DND-41 (cell line): ENCODE measurements at regions not wholly inside any gene's neighbourhood (a gene's known extent, or its start where the extent isn't known, plus 50 kb on each side); places are given as distances from the start of the nearest gene placed in this dataset.

Source experiments
- ATAC-seq: fragments of 200-7000 bp; cut with Tn5 transposase; 3 replicates; pipeline ENCODE4 v1.9.1; 2021; ENCODE audit warnings: low read depth; ENCODE audit not compliant: insufficient read depth
- DNase-seq: peaks from one replicate; pipeline ENCODE4 v3.0.0-alpha.2; 2020
- H2AFZ ChIP-seq: 2 replicates; pipeline ENCODE4 v1.6.0; 2012; ENCODE audit warnings: low read depth, low read length
- H3K27ac ChIP-seq: 2 replicates; pipeline ENCODE4 v1.5.1; 2012; ENCODE audit warnings: low read length, inconsistent platforms
- H3K27me3 ChIP-seq: fragments of 200-600 bp; sonication (generic); 2 replicates; pipeline ENCODE4 v1.6.0; 2012; ENCODE audit warnings: low read length, mild to moderate bottlenecking, inconsistent platforms; ENCODE audit not compliant: insufficient read depth, poor library complexity
- H3K36me3 ChIP-seq: 2 replicates; pipeline ENCODE4 v1.5.1; 2012; ENCODE audit warnings: low read length, inconsistent platforms; ENCODE audit not compliant: insufficient read depth
- H3K4me1 ChIP-seq: 2 replicates; pipeline ENCODE4 v1.5.1; 2012; ENCODE audit warnings: mild to moderate bottlenecking, low read length; ENCODE audit not compliant: insufficient read depth
- H3K4me2 ChIP-seq: 2 replicates; pipeline ENCODE4 v1.6.0; 2012; ENCODE audit warnings: mild to moderate bottlenecking, moderate library complexity, low read length, inconsistent platforms; ENCODE audit not compliant: insufficient read depth
- H3K4me3 ChIP-seq, 2 experiments: fragments of 200-600 bp in 1 of 2; shearing (Covaris generic) in 1 of 2; 2 replicates each; pipeline ENCODE4 v1.5.1; 2012 to 2016; ENCODE audit warnings: inconsistent platforms in 2 of 2, low read length in 2 of 2, mild to moderate bottlenecking in 2 of 2, low read depth in 1 of 2, moderate library complexity in 1 of 2
- H3K79me2 ChIP-seq: 2 replicates; pipeline ENCODE4 v1.6.0; 2012; ENCODE audit warnings: low read length, inconsistent platforms; ENCODE audit not compliant: insufficient read depth
- H3K9ac ChIP-seq: 2 replicates; pipeline ENCODE4 v1.6.0; 2012; ENCODE audit warnings: low read depth, mild to moderate bottlenecking, inconsistent platforms, low read length, moderate library complexity
- H3K9me3 ChIP-seq: 2 replicates; pipeline ENCODE4 v1.5.1; 2012; ENCODE audit warnings: low read length, moderate library complexity, mild to moderate bottlenecking, inconsistent platforms; ENCODE audit not compliant: insufficient read depth, severe bottlenecking
- H4K20me1 ChIP-seq: 2 replicates; pipeline ENCODE4 v1.6.0; 2012; ENCODE audit warnings: low read length; ENCODE audit not compliant: insufficient read depth
- EZH2 ChIP-seq: IDR thresholded peaks from 3 replicates; pipeline ENCODE4 v1.6.1; 2012; ENCODE audit warnings: borderline replicate concordance, low read depth, mild to moderate bottlenecking, moderate library complexity, low read length, inconsistent platforms; ENCODE audit not compliant: severe bottlenecking
- TF ChIP-seq, protein P1 (sequence below): IDR thresholded peaks from 2 replicates; pipeline ENCODE4 v1.5.1; 2012; ENCODE audit warnings: borderline replicate concordance, low read length, moderate library complexity, mild to moderate bottlenecking; ENCODE audit not compliant: poor library complexity, severe bottlenecking; ENCODE audit errors: extremely low read depth

DNA sequence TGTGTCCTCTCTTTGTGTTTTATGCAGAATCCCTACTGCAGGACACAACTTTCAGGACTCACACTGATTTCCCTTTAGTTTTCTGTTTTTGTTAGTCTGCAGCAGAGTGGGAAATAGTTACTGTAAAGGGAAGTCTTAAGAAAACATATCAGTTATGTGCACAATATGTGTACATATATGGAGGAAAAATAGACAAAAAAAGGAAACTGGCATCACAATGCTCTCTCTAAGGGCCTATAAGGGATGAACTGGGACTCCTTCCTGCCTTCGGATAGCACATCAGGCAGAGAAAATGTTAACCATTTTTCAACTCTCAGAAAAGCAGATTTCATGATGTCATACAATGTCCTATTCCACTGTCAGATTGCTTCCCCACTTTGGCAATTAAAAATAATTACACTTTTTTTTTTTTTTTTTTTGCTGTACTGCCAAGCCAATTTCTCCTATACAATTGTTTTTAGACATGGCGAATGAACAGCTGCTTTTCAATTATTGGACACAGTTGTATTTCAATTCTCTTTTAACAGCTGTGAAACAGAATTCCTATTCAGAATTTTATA, 112.5 kb upstream of the KCNJ16 start:
- Histone ChIP-seq H3K79me2 (no peaks in the 10 kb centered on the region), H3K4me1 (no peaks in the 10 kb centered on the region), H3K4me2 (no peak overlapping the region), H4K20me1 (no peaks in the 10 kb centered on the region), H3K9me3 (no peaks in the 10 kb centered on the region), H3K9ac (no peak overlapping the region), H3K27ac (no peak overlapping the region), H3K36me3 (no peaks in the 10 kb centered on the region), H3K27me3 (no peaks in the 10 kb centered on the region), H2AFZ (no peak overlapping the region), H3K4me3 (no peak overlapping the region)
- no peak for TF ChIP-seq EZH2
- TF ChIP-seq, protein P1, sequence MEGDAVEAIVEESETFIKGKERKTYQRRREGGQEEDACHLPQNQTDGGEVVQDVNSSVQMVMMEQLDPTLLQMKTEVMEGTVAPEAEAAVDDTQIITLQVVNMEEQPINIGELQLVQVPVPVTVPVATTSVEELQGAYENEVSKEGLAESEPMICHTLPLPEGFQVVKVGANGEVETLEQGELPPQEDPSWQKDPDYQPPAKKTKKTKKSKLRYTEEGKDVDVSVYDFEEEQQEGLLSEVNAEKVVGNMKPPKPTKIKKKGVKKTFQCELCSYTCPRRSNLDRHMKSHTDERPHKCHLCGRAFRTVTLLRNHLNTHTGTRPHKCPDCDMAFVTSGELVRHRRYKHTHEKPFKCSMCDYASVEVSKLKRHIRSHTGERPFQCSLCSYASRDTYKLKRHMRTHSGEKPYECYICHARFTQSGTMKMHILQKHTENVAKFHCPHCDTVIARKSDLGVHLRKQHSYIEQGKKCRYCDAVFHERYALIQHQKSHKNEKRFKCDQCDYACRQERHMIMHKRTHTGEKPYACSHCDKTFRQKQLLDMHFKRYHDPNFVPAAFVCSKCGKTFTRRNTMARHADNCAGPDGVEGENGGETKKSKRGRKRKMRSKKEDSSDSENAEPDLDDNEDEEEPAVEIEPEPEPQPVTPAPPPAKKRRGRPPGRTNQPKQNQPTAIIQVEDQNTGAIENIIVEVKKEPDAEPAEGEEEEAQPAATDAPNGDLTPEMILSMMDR: no peak
- ATAC-seq (no peak), DNase-seq (no peak)

DNA sequence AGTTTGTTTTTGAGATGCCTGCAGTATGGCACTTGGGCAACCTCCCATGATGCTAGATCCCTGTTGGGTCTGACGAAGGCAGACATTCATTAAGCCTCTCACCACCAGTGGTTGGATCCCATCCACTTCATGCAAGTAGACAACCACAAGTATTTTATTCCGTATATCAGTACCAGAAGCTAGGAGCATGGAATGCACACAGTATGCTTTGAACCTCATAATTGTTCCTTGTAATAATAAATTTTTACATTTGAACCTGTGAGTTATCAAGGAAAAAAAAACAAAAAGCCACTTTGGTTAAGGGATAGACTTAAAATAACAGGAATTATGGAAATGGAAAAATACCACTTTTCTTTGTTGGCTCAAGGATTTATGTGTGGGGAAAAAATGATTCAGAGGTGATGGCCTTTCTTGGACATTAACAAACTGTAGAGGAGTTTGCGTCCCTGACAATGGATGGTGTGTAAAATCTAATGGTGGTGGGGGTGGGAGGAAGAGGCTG, 107.1 kb upstream of the KCNJ16 start:
- no peak for TF ChIP-seq EZH2
- TF ChIP-seq, protein P1: no peak
- Histone ChIP-seq H3K27me3 (no peaks in the 10 kb centered on the region), H3K9me3 (no peaks in the 10 kb centered on the region), H3K4me3 (no peak overlapping the region), H2AFZ (no peak overlapping the region), H3K4me2 (no peak overlapping the region), H3K4me1 (no peaks in the 10 kb centered on the region), H3K9ac (no peak overlapping the region), H3K27ac (no peak overlapping the region), H3K79me2 (no peaks in the 10 kb centered on the region), H3K36me3 (no peaks in the 10 kb centered on the region), H4K20me1 (no peaks in the 10 kb centered on the region)
- ATAC-seq: no peak
- DNase-seq: no peak

DNA sequence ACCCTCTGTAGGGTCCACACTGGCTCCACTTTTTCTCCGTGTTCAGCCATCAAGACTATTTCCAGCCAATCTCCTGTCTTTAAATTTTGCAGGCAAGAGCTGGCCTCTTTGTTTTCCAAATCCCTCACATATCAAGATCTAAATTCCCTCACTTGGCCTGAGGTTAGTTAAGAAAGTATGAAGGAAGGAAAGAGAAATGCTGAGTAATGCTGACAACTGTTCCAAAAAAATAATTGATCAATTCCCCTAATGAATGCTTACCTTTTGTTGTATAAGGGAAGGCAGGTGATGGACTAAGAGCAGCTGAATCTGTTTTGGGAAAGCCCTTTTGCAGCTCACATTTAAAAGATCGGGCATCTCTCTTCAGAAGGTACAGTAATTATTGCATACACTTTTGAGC, 105.1 kb upstream of the KCNJ16 start:
- Histone ChIP-seq H3K9me3 (no peaks in the 10 kb centered on the region), H3K79me2 (no peaks in the 10 kb centered on the region), H3K4me2 (no peak overlapping the region), H3K4me1 (no peaks in the 10 kb centered on the region), H3K27me3 (no peaks in the 10 kb centered on the region), H3K4me3 (no peak overlapping the region), H3K9ac (no peak overlapping the region), H2AFZ (no peak overlapping the region), H3K27ac (no peak overlapping the region), H3K36me3 (no peaks in the 10 kb centered on the region), H4K20me1 (no peaks in the 10 kb centered on the region)
- ATAC-seq: no peak
- no peak for DNase-seq
- TF ChIP-seq, protein P1: no peak
- TF ChIP-seq EZH2: no peak

DNA sequence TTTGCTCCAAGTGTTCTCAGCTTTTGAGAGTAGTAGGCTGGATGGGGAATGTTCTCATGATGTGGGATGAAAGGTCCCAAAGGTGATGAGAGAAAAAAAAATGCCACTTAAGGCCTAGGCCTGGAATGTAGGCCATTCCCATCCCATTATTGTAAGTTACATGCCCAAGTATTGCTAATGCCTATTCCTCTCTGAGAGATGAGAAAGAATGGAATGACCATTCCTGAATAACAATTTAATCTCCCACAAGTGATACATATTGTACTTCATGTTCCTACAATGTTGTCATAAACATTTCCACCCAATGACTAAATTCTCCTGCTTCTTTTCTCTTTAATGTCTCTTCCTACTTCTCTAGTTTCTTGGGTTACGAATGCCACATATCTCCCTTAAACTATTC, 102.8 kb upstream of the KCNJ16 start:
- DNase-seq: no peak
- no peaks in the 10 kb centered on the region for H3K9me3 ChIP-seq

More for the DNA sequence above, 102.8 kb upstream of the KCNJ16 start:
- Histone ChIP-seq H4K20me1 (no peaks in the 10 kb centered on the region), H2AFZ (no peak overlapping the region), H3K4me3 (no peak overlapping the region), H3K4me1 (no peaks in the 10 kb centered on the region), H3K27ac (no peak overlapping the region), H3K9ac (no peak overlapping the region), H3K79me2 (no peaks in the 10 kb centered on the region), H3K4me2 (no peak overlapping the region), H3K27me3 (no peaks in the 10 kb centered on the region), H3K36me3 (no peaks in the 10 kb centered on the region)
- TF ChIP-seq, protein P1: no peak
- no peak for TF ChIP-seq EZH2
- no peak for ATAC-seq
